Caco-2 (cell line): ENCODE measurements at regions not wholly inside any gene's neighbourhood (a gene's known extent, or its start where the extent isn't known, plus 50 kb on each side); places are given as distances from the start of the nearest gene placed in this dataset.

ENCODE experiments used
- BruUV-seq: library from RNA; stranded (reverse); fragments of 400-500 nt; replicated peaks from 2 replicates; lab custom pipeline; 2021; lab: Mats Ljungman, UMichigan
- CTCF ChIA-PET: fragments of 300-600 bp; sonication (Branson Sonifier 250); formaldehyde crosslinking; loops from one replicate; lab custom pipeline; 2022; ENCODE audit warnings: antibody characterized with exemption; lab: Charles Lee
- POLR2A ChIA-PET: fragments of 300-600 bp; sonication (Branson Sonifier 250); formaldehyde crosslinking; loops from one replicate; lab custom pipeline; 2022; ENCODE audit warnings: antibody characterized with exemption; lab: Charles Lee
- DNase-seq, 2 experiments: peaks; one replicate each; pipeline versions ENCODE4 v3.0.0 to v3.0.0-alpha.2; 2020 to 2022
- H3K27me3 ChIP-seq: replicated peaks from 2 replicates; pipeline ENCODE4 v1.6.0; 2011; ENCODE audit warnings: low read length; ENCODE audit not compliant: control insufficient read depth, insufficient read depth
- H3K36me3 ChIP-seq: 2 replicates; pipeline ENCODE4 v1.5.1; 2011; ENCODE audit warnings: low read length; ENCODE audit not compliant: control insufficient read depth, insufficient read depth
- H3K4me1 ChIP-seq: fragments of 250-450 bp; sonication (Bioruptor Pico); 2 replicates; pipeline ENCODE4 v1.5.1; 2020; ENCODE audit warnings: mild to moderate bottlenecking
- H3K4me3 ChIP-seq: 2 replicates; pipeline ENCODE4 v1.5.1; 2011; ENCODE audit warnings: low read depth, mild to moderate bottlenecking, control low read depth, low read length
- H3K9me3 ChIP-seq: fragments of 250-450 bp; sonication (Bioruptor Pico); 2 replicates; pipeline ENCODE4 v1.5.1; 2020; ENCODE audit warnings: mild to moderate bottlenecking, moderate library complexity
- H3K27ac Mint-ChIP-seq: one replicate; pipeline ENCODE4 v1.8.0; 2022; ENCODE audit warnings: mixed read lengths; ENCODE audit not compliant: unreplicated experiment
- H3K27me3 Mint-ChIP-seq: one replicate; pipeline ENCODE4 v1.8.0; 2022; ENCODE audit warnings: mixed read lengths; ENCODE audit not compliant: insufficient read depth, unreplicated experiment
- H3K36me3 Mint-ChIP-seq: one replicate; pipeline ENCODE4 v1.8.0; 2022; ENCODE audit warnings: mild to moderate bottlenecking, mixed read lengths; ENCODE audit not compliant: insufficient read depth, unreplicated experiment
- H3K4me1 Mint-ChIP-seq: one replicate; pipeline ENCODE4 v1.8.0; 2022; ENCODE audit warnings: low read depth, mixed read lengths; ENCODE audit not compliant: unreplicated experiment
- H3K4me3 Mint-ChIP-seq: one replicate; pipeline ENCODE4 v1.8.0; 2022; ENCODE audit warnings: mild to moderate bottlenecking, moderate library complexity, mixed read lengths; ENCODE audit not compliant: unreplicated experiment
- H3K9me3 Mint-ChIP-seq: one replicate; pipeline ENCODE4 v1.8.0; 2022; ENCODE audit warnings: mixed read lengths; ENCODE audit not compliant: unreplicated experiment
- CTCF ChIP-seq, 2 experiments: fragments of 200-600 bp in 1 of 2; IDR thresholded peaks; 1 replicate in 1 of 2; 2 replicates in 1 of 2; pipeline versions ENCODE4 v1.5.1 to v1.8.0; 2011 to 2022; ENCODE audit warnings: antibody characterized with exemption in 1 of 2, control low read depth in 1 of 2, inconsistent platforms in 1 of 2, low read depth in 1 of 2, low read length in 1 of 2, mild to moderate bottlenecking in 1 of 2, moderate library complexity in 1 of 2; ENCODE audit not compliant: insufficient read depth in 1 of 2, severe bottlenecking in 1 of 2, unreplicated experiment in 1 of 2
- intact Hi-C: fragments of 100-400 bp; cut with micrococcal nuclease; formaldehyde crosslinking; loops from one replicate; pipeline ENCODE4 v1.10.0; 2022; ENCODE audit not compliant: unreplicated experiment

- BruUV-seq: no TSS peak
- H3K27ac Mint-ChIP-seq: no peak overlapping the region
Observed at GRCh38 chr3:148026009-148026588, 616.9 kb downstream of the ZIC1 start.

GRCh38 chr3:148030975-148031374 is 621.8 kb downstream of the ZIC1 start:
- H3K27me3 ChIP-seq: no peaks in the 10 kb centered on the region
- no peak for DNase-seq
- peaks cover 2% of the 10 kb centered on the region for H3K27me3 Mint-ChIP-seq
- no peaks in the 10 kb centered on the region for H3K4me1 ChIP-seq
- H3K36me3 ChIP-seq: no peaks in the 10 kb centered on the region
- no peak overlapping the region for H3K4me3 Mint-ChIP-seq
- BruUV-seq: no TSS peak
- no peaks in the 10 kb centered on the region for H3K9me3 Mint-ChIP-seq
- POLR2A ChIA-PET: no interaction called here
- no peaks in the 10 kb centered on the region for H3K9me3 ChIP-seq
- no peak overlapping the region for H3K4me3 ChIP-seq
- no peaks in the 10 kb centered on the region for H3K4me1 Mint-ChIP-seq
- H3K36me3 Mint-ChIP-seq: no peaks in the 10 kb centered on the region
- intact Hi-C loops: no loop called here
- H3K27ac Mint-ChIP-seq: no peak overlapping the region
- CTCF ChIA-PET: no interaction called here
- no peak for TF ChIP-seq CTCF (IDR thresholded peaks at IDR 0.05; ENCODE audit: insufficient read depth in 1 of 2, low read depth in 1 of 2, low read length in 1 of 2, severe bottlenecking in 1 of 2, unreplicated experiment in 1 of 2)

More at GRCh38 chr3:148026009-148026588, 616.9 kb downstream of the ZIC1 start:
- intact Hi-C loops: no loop called here
- no peaks in the 10 kb centered on the region for H3K36me3 Mint-ChIP-seq
- no peaks in the 10 kb centered on the region for H3K36me3 ChIP-seq
- no peaks in the 10 kb centered on the region for H3K4me1 ChIP-seq
- CTCF ChIA-PET: no interaction called here
- POLR2A ChIA-PET: no interaction called here
- no peaks in the 10 kb centered on the region for H3K27me3 ChIP-seq
- H3K9me3 ChIP-seq: no peaks in the 10 kb centered on the region
- DNase-seq: no peak
- TF ChIP-seq CTCF (IDR thresholded peaks at IDR 0.05; ENCODE audit: insufficient read depth in 1 of 2, low read depth in 1 of 2, low read length in 1 of 2, severe bottlenecking in 1 of 2, unreplicated experiment in 1 of 2): no peak
- no peak overlapping the region for H3K4me3 Mint-ChIP-seq
- peaks cover 6% of the 10 kb centered on the region for H3K27me3 Mint-ChIP-seq
- no peaks in the 10 kb centered on the region for H3K9me3 Mint-ChIP-seq
- no peak overlapping the region for H3K4me3 ChIP-seq
- H3K4me1 Mint-ChIP-seq: no peaks in the 10 kb centered on the region

GRCh38 chr3:148034353-148034752 is 625.2 kb downstream of the ZIC1 start:
- Mint-ChIP-seq H3K27ac (no peak overlapping the region), H3K27me3 (peaks cover 3% of the 10 kb centered on the region), H3K9me3 (no peaks in the 10 kb centered on the region), H3K4me1 (no peaks in the 10 kb centered on the region), H3K36me3 (no peaks in the 10 kb centered on the region), H3K4me3 (no peak overlapping the region)
- no peak overlapping the region for H3K4me3 ChIP-seq
- intact Hi-C loops: no loop called here
- no peaks in the 10 kb centered on the region for H3K4me1 ChIP-seq
- no peaks in the 10 kb centered on the region for H3K9me3 ChIP-seq
- ChIA-PET CTCF (no interaction called here), POLR2A (no interaction called here)
- DNase-seq: no peak
- TF ChIP-seq CTCF (IDR thresholded peaks at IDR 0.05; ENCODE audit: insufficient read depth in 1 of 2, low read depth in 1 of 2, low read length in 1 of 2, severe bottlenecking in 1 of 2, unreplicated experiment in 1 of 2): no peak
- H3K27me3 ChIP-seq: no peaks in the 10 kb centered on the region; the same call in 1 of the 2 replicates
- no peaks in the 10 kb centered on the region for H3K36me3 ChIP-seq
- BruUV-seq: no TSS peak
